ENCODE measurements at regions not wholly inside any gene's neighbourhood (a gene's known extent, or its start where the extent isn't known, plus 50 kb on each side); places are given as distances from the start of the nearest gene placed in this dataset.

GRCh38 chr3:177818712-177819240 is 621.5 kb upstream of the TBL1XR1 start (continued):
- no peak for TF ChIP-seq POU5F1 (IDR thresholded peaks at IDR 0.05; ENCODE audit: low read depth, low read length)
- no peak for TF ChIP-seq SP1 (IDR thresholded peaks at IDR 0.05; ENCODE audit: low read depth, low read length)
- TF ChIP-seq GTF2F1 (IDR thresholded peaks at IDR 0.05; ENCODE audit: borderline replicate concordance, low read depth, low read length): no peak
- no peak for TF ChIP-seq KDM5A (IDR thresholded peaks at IDR 0.05; ENCODE audit: low read length)
- no peak for TF ChIP-seq PHF8 (conservative IDR thresholded peaks at IDR 0.05; ENCODE audit: low read depth, low read length)
